Right lobe of liver (tissue), 4 donors: ENCODE measurements at regions not wholly inside any gene's neighbourhood (a gene's known extent, or its start where the extent isn't known, plus 50 kb on each side); places are given as distances from the start of the nearest gene placed in this dataset.

Experiments used
- POLR2A ChIP-seq: fragments of 450-650 bp; IDR thresholded peaks from one replicate; pipeline ENCODE4 v1.6.1; 2017; ENCODE audit warnings: antibody characterized with exemption, mild to moderate bottlenecking
- TF ChIP-seq, protein P1 (sequence below), 4 donors: fragments of 200-600 bp in 3 of 4; fragments of 450-650 bp in 1 of 4; IDR thresholded peaks; one replicate each; pipeline versions ENCODE4 v1.5.1 to v1.8.0; 2016 to 2022; ENCODE audit warnings: antibody characterized with exemption in 4 of 4, mild to moderate bottlenecking in 2 of 4
- donor health status: DM: no; HTN: no; CAD: no.
- donor health status: DM: no; HTN: no; CAD: no.
- donor health status: DM: no; HTN: yes; CAD: no.

DNA sequence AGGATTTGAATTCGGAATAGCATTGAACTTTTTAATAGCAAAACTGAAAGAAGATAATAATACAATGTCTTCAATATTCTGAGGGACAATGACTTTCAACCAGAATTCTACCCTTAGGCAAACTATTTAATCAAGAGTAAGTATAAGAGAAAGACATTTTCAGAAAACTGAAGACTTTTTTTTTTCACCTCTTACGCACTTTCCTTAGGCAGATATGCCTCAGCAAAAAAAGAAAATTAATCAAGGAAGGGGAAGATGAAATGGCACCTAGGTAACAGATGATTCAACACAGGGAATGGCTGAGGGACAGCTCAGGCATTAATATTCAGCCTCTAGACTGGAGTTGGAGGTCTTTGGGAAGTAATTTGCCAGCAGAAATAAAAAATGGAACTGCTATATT is 184.9 kb downstream of the URB2 start:
- TF ChIP-seq, protein P1, sequence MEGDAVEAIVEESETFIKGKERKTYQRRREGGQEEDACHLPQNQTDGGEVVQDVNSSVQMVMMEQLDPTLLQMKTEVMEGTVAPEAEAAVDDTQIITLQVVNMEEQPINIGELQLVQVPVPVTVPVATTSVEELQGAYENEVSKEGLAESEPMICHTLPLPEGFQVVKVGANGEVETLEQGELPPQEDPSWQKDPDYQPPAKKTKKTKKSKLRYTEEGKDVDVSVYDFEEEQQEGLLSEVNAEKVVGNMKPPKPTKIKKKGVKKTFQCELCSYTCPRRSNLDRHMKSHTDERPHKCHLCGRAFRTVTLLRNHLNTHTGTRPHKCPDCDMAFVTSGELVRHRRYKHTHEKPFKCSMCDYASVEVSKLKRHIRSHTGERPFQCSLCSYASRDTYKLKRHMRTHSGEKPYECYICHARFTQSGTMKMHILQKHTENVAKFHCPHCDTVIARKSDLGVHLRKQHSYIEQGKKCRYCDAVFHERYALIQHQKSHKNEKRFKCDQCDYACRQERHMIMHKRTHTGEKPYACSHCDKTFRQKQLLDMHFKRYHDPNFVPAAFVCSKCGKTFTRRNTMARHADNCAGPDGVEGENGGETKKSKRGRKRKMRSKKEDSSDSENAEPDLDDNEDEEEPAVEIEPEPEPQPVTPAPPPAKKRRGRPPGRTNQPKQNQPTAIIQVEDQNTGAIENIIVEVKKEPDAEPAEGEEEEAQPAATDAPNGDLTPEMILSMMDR (IDR thresholded peaks at IDR 0.05): no peak
- no peak for TF ChIP-seq POLR2A
